Midbrain (tissue), 1 donor: ENCODE measurements at regions not wholly inside any gene's neighbourhood (a gene's known extent, or its start where the extent isn't known, plus 50 kb on each side); places are given as distances from the start of the nearest gene placed in this dataset.

Experiments
- DNase-seq: peaks from one replicate; lab custom pipeline; 2025; lab: John Stamatoyannopoulos, UW

DNA sequence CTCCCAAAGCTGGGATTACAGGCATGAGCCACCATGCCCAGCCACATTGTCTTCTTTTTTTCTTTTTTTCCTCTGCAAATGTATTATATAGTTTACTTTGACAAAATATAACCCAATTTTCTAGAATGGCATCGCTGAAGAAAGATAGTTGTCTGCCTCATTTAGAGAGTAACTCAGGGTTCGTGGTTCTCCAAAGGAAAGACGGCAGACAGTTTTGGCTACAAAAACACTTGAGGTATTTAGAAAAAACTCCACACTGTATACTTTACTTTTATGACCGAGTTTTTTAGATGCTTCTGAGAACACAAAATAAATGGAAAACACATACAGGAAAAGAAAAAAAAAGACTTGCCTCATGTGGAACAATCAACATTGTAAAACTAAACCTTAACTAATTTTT, 369.1 kb upstream of the ATP2B1 start:
- DNase-seq = no peak

DNA sequence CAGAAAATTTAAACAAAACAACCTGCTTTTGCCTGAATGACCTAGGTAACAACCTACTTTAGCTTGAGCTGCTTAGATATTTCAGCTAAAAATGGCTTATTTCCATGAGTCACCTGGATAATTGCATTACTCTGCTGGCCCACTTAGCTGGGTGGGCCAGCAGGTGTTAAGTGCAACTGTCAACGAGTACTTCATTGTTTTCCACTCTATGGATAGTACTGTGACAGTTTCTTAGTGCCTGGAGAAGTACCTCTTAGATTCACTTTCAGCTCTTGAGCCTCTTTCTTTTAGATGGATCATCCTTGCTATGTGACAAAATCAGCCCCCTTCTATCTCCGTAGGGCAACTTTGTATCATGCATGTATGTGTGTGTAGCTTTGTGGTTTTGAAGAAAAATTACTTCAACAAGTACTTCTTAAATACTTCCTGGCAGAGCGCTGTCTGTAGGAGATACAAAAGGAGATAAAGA, 368.2 kb upstream of the ATP2B1 start:
- DNase-seq = no peak

DNA sequence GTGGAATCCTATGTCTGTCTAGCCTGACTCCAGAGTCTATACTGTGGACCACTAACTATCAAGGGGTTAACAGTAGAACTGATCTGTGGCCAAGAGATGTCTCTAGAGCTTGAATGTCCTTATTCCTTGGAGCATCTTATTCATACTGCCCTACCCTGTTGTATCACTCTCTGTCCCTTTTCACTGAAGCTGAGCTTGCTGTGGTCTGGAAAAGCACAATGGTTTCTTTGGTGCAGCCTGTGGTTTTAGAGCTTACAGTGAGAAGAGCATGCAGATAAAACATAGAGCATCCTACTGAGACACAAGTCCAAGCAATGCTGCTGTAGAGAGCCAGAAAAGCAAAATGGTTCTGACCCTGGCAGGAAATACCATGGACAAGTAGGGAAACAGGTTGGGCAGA, 367.0 kb upstream of the ATP2B1 start:
- DNase-seq = no peak

DNA sequence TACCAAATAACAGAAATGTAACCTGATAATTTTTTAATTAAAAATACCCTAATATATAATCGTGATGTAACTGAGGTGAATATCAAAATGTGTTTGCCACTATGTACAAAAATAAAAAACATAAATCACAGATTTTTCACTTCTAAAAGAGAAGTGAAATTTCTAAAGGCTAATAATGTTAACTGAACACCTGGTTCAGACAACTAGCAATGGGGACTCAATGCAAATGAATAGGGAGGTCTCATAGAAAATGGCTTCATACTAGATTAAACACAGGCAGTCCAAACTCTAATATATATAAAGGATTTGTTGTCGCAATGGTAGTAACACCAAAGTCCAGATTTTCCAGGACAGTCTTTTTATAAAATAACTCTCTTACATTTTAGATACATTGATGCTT, 365.4 kb upstream of the ATP2B1 start:
- no peak for DNase-seq

DNA sequence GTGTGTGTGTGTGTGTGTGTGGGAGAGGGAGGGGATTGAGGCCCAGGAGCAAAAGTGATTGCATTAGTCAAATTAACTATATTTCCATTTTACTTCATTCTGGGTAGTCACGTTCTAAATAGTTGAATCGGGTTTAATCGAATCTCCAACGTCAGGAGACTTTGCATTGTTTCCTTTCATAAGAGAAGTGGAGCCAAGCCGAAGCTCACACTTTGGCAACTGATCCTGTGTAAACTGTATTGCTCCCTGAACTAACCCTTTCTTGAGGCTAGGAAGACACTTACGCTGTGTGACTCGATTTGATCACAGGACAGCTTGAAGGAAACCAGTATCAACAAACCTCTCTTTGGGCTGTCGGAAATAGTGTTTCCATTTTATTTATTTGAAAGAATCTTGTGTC, 363.4 kb upstream of the ATP2B1 start:
- DNase-seq = no peak

DNA sequence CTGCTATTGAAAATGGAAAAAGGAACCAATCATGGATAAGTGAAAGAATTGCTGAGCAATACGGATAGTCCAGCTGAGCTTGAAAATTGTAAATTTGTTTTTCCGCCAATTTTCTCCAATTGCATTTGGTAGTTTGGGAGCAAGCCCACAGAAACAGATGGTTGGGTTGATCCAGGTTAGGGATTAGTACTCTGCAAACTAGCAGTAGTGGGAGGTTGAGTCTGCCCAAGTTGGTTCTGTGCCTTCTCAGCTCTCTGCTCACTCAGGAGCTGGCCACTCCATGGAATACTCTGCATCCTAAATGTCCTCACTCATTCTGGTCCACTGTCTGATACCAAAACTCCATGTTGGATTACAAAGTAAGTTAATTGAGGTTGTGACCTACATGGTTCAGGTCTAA, 361.1 kb upstream of the ATP2B1 start:
- no peak for DNase-seq

DNA sequence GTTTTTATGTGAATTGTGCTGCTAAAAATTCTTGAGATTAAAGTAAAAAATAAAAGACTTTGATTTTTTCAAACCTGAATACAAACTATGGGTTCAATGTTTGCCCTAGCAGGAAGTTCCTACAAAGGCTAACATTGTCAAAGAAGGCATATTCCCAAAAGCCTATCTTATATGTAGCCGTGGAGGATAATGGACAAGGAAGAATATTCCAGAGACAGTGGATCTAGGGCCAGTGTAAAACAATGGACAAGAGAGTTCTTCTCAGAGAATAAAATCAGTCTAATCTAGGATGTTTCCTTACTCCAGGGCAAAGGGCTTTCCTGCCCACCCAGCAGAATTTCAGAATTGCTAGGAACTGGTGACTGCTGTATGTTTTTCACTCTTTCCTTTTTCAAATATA, 359.2 kb upstream of the ATP2B1 start:
- no peak for DNase-seq

DNA sequence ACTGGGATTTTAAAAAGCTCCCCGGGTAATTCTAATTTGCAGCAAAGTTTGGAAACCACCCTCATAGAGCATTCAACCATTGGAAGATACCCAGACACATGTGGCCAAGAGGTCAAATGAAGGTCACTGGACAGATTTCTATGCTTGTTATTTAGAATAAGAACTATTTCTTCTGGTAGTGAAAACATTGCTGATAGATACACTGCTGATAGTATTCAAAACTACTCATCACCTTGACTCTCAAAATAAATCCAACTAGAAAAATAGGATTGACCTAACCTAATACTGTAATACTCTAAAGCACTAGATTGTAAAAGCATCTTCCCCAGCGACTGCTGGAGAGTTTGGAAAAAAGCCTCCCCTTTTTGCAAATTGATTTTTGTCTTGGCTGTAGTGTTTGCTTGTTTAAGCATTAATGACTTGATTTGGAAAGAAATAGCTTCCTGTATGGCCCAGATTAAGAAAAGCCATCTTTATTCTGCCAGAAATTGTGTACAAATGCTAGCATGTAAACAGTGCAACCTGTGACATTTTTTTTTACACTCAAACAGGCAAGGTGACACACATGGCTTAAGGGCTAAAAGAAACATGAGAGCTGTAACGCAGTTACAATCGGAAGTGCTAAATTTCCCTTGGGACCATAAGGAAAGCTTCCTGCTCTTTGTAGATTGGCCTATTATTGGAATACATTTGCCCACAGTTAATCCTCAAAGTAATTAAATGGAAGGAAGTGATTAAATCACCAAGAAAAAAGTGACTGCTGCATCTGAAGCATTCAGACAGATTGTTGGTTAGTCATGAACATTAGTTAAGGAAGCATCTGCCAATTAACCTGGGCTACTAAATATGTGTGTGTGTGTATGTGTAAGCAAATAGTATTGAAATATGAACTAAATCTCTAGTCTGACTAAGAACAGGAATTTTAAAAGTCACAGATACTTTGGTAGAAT, 356.5 kb upstream of the ATP2B1 start:
- no peak for DNase-seq

DNA sequence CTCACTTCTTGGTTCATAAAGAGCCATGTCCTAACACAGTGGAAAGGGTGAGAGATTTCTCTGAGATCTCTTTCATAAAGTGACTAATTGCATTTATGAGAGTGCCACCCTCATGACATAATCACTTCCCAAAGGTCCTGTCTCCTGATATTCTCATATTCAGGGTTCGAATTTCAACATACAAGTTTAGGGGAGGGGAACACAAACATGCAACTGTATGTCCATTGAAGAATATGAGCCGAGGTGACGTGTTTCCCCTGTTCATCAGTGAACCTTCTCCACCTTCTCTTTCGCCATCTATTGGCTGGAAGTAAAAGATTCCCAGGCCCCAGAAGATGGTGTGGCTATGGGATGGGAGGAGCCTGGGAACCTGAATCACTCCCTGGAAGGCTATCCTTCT, 354.2 kb upstream of the ATP2B1 start:
- no peak for DNase-seq

DNA sequence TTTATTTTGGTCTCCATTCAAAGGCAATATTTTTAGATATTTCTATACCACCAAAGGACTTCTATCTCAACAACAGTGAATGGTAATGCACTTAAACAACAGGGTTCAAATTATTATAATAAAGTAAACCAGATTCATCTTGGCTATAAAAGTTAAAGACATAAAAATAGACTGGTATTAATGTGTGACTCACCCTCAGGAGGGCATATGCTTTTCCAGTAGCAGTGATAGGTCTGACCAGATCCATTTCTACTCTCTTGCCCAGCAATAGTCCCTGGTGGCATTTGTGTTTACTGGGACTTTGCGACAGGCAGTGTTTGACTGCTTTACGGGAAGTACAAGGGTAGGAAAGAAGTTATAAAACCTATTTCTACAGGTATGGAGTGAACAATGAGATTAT, 353.2 kb upstream of the ATP2B1 start:
- no peak for DNase-seq

DNA sequence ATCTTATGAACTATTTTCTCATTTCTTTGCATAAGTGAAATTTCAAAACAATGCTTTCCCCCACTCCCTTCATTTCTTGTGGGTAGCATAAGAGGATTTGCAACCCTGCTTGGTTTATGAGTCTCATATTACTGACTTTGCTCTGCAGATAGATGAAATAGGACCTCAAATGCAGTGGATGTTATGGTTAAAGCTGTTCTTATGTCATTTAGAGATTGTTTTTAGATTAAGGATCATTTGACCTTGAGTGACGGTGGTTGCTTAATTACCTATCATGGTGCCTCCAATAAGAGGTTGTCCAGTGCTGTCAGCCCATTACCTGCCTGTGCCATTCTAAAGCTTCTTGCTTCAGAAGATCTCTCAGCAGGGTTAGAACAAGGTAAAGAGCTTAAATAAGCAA, 351.4 kb upstream of the ATP2B1 start:
- DNase-seq = no peak

DNA sequence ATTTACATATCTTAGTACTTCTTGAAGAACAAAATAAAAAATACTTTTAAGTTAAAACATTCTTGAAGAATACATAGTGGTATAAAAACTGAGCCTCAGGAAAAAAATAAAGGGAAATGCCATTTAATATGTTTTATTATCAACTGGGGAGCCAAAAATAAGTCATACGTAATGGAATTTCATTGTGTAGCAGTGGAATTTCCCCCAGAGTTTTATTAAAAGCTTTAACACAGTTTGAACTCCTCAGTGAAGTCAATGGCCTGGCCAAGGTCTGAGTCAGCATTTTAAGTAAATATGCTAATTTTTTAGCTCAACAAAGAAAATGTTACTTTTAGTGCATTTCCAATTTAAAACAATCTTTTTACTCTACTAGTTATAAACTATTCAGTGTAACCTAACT, 350.1 kb upstream of the ATP2B1 start:
- DNase-seq = no peak

DNA sequence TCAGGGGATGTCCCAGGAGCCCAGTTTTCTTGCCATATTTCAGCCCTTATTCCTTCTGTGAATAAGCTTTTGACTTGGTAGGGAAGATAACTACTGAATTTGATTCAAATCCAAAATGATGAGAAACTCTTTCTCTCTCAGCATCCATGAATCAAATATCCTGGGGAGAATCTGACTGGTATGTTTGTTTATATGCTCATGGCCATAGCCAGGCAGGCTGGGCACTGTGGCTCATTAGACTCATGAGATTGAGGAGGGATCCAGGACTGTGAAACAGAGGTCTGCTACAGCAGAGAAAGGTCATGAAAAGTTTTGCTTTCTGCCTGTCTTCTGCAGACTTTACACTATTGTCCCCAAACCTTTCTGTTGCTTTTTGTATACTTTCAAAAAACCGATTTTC, 346.4 kb upstream of the ATP2B1 start:
- no peak for DNase-seq

DNA sequence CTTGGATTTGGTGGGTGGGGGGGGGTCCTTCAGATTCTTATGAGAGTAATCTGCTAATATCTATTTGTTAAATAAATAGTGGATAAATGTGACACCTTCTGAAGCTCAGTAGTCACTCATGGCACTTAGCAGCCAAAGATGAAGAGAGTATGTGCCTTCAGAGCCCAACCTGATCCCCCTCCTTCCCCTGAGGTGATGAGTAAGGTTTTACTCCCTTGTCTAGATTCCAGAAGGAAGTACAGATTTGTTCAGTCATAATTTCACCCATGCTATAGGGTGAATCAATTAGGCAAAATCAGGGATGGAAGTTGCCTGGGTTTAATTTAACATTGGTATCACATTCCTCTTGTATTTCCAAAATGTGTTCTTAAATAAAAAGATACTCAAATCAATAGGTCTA, 340.3 kb upstream of the ATP2B1 start:
- DNase-seq = no peak

DNA sequence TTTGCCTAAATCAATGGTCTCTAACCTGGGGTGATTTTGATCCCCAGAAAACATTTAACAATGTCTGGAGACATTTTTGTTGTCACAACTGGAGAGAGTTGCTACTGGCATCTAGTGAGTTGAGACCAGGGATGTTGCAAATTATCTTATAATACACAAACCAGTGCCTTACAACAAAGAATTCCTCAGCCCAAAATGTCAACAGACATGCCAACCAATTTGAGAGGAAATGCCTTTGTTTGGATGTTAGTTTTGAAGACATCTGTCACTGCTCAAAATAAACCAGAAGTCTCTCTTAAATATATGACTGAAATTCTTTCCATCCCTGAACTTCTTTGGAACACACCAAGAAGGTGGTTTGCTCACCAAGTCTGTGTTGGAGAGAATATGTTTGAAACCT, 336.9 kb upstream of the ATP2B1 start:
- DNase-seq = no peak

DNA sequence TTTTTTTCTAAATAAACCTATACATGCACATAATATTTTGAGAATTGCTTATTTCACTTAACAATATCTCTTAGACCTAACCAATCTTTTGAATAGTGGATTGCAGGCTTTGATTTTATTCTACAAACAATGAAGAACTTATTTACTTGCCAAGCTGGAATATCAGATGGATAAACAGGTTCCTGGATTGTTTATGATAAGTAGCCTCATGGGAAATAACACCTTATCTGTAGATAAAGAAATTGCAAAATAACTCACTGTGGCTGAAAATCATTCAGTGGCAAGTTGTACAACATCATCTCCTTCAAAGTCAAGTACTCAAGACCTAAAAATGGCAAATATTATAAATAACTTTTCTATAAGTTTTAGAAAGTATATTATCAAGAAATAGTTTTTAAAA, 335.4 kb upstream of the ATP2B1 start:
- no peak for DNase-seq

DNA sequence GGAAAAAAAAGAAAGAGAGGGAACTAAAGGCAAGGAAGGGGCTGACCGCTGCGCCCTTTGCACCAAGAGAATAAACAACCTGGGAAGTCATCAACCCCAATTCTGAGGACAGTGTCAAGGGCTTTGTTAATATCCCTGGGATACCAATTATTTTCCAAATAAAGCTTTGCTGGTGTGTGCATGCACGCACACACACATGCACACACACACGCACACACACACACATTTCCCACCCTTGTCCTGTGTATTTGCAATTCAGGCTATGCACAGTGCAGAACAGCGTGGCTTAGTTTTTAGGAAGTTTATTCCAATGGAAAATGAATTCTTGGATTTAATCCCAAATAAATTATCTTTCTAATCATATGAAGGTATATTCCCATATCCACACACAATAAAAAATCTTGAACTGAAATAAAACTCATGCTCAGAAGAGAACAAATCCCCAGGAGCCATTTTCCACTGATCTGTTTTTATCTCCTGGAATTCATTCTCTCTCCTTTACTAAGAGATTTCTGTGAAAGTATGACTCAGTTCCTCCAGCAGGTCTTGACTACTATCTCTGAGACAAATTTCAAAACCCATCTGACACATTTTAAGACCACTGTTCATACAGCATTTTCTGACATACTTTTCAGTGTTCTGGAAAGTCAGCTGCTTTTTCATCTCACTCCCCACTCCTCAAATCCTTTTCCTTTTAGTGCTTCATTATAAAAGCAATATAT, 334.4 kb upstream of the ATP2B1 start:
- DNase-seq = no peak

DNA sequence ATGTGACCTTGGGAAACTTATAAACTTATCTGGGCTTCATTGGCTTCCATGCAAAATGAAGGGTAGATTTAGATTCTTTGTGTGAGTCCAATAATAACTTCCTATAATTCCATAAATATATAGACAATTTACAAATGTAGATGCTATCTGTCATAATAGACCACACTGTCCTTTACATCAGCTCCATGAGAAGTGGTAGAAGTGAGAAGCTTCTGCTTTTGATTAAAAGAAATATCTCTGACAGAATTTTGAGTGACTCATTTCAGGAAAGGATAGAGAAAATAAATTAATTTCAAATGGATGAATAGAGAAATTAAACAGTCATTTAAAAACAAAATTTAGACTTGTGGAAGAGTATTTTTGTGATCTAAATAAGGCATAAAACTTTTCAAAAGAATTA, 329.7 kb upstream of the ATP2B1 start:
- DNase-seq = no peak

DNA sequence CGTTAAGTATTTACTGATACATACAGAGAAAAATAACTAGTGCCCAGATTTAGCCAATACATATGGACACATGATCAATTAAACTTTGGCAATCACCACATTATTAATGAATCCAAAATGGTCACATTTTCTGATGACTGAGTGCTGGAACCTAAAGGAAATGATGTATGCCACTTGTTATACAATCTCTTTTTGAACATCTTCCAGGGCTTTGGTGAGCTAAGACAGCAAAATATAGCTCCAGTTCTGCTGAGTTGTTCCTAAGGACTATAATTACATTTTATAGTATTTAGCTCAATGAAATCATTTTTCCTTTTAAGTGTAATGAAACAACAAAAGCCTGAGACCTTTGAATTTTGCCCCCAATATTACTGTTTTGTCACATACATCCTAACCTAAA, 329.1 kb upstream of the ATP2B1 start:
- no peak for DNase-seq

DNA sequence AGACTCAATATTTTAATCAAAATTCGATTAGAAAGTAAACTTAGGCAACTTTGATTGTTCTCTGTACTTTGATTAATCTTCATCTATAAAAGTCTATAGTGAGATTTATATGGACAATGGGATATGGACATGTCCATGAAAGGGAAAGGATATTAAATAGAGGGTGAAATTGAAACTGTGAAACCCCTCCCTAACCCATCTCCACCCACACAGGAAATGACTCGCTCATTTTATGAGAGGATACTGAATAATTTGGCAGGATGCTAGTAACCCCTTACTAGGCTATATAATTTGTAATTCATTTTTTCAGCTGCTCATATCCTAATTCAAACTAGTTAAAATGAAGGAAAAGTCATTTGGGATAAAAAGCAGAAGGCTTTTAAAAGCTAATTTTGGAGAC, 328.0 kb upstream of the ATP2B1 start:
- no peak for DNase-seq

DNA sequence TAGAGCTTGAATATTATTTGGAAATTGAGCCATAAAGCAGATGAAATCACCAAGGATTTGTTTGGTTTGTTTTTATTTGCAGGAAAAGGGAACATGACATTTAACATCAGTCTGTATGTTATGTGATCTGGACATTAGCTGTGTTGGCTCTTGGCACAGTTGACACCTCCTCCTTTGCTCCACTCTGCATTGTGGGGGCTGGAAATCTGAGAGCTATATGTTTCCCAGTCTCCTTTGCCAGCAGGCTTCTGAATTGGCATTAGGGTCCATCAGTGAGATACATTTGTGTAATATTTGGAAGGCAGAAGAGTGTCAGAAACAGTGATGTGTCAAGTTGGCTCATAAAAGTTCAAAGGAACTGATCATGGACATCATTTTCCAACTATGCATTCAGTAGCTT, 322.1 kb upstream of the ATP2B1 start:
- DNase-seq = no peak

DNA sequence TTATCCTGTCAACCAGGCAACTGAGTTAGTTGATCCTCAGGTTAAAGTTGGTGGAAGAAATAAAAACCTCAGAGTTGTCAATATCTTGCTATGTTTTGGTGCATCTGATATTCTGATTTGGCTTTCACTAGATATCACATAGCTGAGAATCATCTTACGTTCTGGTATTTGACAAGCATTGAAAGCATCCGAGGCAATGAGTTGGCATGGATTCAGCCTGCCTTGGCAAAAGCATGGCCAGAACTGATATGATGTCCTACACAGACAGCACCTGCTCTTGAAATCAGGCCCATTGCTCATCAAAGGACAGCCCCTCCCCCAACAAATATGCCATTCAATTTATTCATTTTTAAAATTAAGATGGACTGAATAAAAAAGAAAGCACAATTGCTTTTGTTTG, 320.7 kb upstream of the ATP2B1 start:
- no peak for DNase-seq

DNA sequence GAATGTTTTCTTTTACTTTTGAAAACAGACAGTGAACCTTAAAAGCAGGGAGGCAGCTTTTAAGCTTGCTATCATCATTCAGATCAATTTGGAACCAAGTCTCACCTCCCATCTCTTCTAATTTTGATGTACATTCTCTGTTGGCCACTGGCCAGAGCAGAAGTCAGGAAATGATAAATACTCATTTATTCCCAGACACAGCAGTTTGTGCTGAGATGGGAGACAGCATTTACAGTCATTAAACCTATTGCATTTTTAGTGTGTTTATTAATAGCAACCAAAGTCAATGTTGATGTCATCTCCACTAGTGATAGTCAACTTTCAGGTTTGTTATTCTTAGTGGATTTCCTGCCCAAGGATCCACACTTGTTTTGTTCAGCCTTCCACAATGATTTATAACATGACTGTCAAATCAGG, 320.0 kb upstream of the ATP2B1 start:
- DNase-seq = no peak
